ENCODE measurements at regions not wholly inside any gene's neighbourhood (a gene's known extent, or its start where the extent isn't known, plus 50 kb on each side); places are given as distances from the start of the nearest gene placed in this dataset.

DNA sequence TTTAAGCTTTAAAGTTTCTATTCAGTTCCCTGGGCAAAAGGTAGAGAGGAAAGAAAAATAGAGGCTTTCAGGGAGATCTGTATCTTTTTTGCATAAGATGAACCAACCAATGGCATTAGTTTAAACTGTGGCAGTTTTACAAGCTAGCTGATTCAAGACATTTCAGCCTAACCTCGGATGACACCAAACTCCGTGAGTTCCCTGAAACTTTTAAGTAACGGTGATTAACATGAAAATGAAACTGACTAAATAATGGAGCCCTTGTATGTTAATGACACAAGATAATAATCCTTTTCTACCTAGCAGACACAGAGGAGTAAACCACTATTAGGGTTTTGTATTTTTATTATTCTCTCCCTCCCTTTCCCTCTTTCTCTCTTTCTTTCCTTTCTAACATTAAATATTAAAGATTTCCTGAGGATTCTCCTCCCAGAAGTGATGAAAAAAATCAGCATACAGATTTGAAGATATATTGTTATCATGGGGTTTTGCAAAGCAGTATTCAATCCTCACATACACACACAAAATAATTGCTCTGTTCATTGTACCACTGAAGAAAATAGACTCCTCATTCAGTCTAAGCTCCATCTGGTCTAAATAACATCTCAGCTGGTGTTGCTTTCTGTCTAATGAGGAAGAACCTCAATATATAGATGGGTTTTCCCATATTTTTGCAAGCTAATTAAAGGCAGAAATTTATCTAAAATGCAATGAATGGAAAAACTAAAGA, 483.8 kb downstream of the NOVA1 start:
- POLR2A ChIA-PET: no interaction called here
- no peak overlapping the region for H3K4me3 Mint-ChIP-seq
- CTCF ChIA-PET: no interaction called here

DNA sequence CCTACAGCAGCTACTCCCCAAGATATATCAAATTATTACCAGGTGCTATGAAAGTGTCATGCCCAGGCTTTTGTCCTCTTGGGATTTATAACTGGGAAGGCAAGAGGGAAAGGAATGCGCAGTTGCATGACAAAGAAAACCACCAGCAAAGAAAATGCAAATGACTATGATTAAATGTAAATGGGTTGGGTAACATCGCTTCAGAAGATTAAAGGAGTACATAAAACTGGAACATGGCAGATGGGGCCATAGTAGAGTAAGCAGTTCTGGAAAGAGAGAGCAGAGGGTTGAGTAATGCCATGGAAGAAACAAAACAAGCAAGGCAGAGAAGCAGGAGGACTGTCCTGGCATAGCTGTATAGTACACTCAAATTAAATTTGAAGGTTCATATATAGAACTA, 493.1 kb downstream of the NOVA1 start:
- H3K36me3 Mint-ChIP-seq (ENCODE audit: low read depth): no peaks in the 10 kb centered on the region
- CTCF ChIA-PET: no interaction called here
- H3K4me3 Mint-ChIP-seq: no peak overlapping the region
- no peaks in the 10 kb centered on the region for H3K4me1 Mint-ChIP-seq
- POLR2A ChIA-PET: no interaction called here
- H3K27ac Mint-ChIP-seq: no peak overlapping the region
- H3K9me3 Mint-ChIP-seq: peaks cover 23% of the 10 kb centered on the region
- DNase-seq: no peak
- H3K27me3 Mint-ChIP-seq: no peaks in the 10 kb centered on the region

More for the DNA sequence above, 483.8 kb downstream of the NOVA1 start:
- Mint-ChIP-seq H3K9me3 (peaks cover 3% of the 10 kb centered on the region), H3K27ac (no peak overlapping the region), H3K36me3 (ENCODE audit: low read depth) (no peaks in the 10 kb centered on the region), H3K4me1 (no peaks in the 10 kb centered on the region), H3K27me3 (no peaks in the 10 kb centered on the region)
- no peak for DNase-seq

DNA sequence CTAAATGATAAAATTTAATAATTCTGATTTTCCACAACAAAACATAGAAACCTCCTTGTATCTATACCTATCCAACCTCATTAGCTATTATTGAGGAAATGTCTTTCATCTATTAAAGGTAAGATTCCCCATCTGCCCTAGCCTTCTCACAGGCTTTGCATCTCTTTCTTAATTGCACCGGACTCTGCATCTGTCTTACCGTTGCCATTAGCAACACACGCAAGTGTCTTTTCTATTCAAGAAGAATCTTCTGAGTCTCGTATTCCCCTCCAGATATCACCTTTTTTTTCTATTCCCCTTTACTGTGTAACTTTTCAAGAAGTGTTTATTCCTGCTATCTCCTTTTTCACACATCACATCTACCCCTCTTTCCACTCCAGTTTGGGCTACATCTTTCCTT, 500.0 kb downstream of the NOVA1 start:
- POLR2A ChIA-PET: no interaction called here
- H3K4me3 Mint-ChIP-seq: no peak overlapping the region
- no peaks in the 10 kb centered on the region for H3K4me1 Mint-ChIP-seq
- H3K27ac Mint-ChIP-seq: no peak overlapping the region
- H3K36me3 Mint-ChIP-seq (ENCODE audit: low read depth): no peaks in the 10 kb centered on the region
- no peaks in the 10 kb centered on the region for H3K27me3 Mint-ChIP-seq
- CTCF ChIA-PET: no interaction called here
- no peak for DNase-seq
- H3K9me3 Mint-ChIP-seq: peaks cover 26% of the 10 kb centered on the region

DNA sequence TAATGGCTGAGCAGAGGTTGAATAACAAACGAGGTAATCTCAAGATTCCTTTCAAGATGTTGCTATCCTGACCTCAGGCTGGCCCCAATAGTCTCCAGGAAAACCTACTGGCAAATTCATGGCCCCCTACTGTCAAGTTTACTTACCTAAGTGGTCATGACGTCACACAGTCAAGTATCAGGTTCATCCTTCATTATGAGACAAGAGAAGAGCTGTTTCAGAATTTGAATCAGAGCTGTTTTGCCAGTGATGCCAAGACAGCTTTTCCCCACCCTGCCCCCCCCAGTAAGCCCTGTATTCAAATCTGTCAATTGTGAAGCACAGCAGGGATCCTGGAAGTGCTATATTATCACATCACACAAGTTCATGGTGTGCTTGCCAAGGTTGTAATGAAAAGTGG, 509.6 kb downstream of the NOVA1 start:
- Mint-ChIP-seq H3K4me1 (no peaks in the 10 kb centered on the region), H3K27ac (no peak overlapping the region), H3K4me3 (no peak overlapping the region), H3K9me3 (peaks cover 18% of the 10 kb centered on the region), H3K27me3 (no peaks in the 10 kb centered on the region), H3K36me3 (ENCODE audit: low read depth) (no peaks in the 10 kb centered on the region)
- DNase-seq: no peak
- ChIA-PET CTCF (no interaction called here), POLR2A (no interaction called here)

DNA sequence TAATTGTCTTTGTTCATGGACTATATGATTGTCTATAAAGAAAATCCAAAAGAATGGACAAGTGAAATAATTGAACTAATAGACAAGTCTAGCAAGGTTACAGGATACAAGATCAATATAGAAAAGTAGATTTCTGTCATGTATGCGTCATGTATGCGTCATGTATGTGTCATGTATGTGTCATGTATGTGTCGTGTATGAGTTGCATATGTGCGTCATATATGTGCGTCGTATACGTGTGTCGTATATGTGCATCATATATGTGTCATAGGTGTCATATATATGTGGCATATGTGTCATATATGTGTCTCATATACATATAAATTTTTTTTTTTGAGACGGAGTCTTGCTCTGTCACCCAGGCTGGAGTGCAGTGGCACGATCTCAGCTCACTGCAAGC, 516.8 kb downstream of the NOVA1 start:
- H3K9me3 Mint-ChIP-seq: peaks cover 18% of the 10 kb centered on the region
- H3K4me3 Mint-ChIP-seq: no peak overlapping the region
- POLR2A ChIA-PET: no interaction called here
- no peaks in the 10 kb centered on the region for H3K27me3 Mint-ChIP-seq
- no peak for DNase-seq
- H3K27ac Mint-ChIP-seq: no peak overlapping the region
- H3K4me1 Mint-ChIP-seq: no peaks in the 10 kb centered on the region
- CTCF ChIA-PET: no interaction called here
- no peaks in the 10 kb centered on the region for H3K36me3 Mint-ChIP-seq (ENCODE audit: low read depth)

DNA sequence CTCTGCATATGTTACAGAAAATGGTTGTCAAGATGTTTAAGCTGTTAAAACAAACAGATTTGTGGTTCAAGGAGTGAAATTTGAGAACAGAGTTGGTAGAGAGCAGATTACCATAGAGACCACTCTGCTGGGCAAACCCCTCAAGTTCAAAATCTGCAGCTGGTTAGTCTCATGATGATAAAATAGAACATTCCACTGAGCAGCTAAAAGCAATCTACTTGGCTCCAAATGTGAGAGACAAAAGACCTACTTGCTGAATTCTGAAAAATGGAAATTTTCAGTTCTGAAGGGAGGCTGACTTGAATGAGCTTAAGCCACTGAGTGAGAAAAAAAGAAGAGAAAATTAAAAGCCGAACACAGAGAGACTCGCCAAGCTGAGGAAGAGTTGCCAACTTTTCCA, 519.3 kb downstream of the NOVA1 start:
- Mint-ChIP-seq H3K36me3 (ENCODE audit: low read depth) (no peaks in the 10 kb centered on the region), H3K9me3 (peaks cover 19% of the 10 kb centered on the region), H3K27ac (no peak overlapping the region), H3K4me3 (no peak overlapping the region), H3K4me1 (no peaks in the 10 kb centered on the region), H3K27me3 (no peaks in the 10 kb centered on the region)
- DNase-seq: no peak
- ChIA-PET POLR2A (no interaction called here), CTCF (no interaction called here)

DNA sequence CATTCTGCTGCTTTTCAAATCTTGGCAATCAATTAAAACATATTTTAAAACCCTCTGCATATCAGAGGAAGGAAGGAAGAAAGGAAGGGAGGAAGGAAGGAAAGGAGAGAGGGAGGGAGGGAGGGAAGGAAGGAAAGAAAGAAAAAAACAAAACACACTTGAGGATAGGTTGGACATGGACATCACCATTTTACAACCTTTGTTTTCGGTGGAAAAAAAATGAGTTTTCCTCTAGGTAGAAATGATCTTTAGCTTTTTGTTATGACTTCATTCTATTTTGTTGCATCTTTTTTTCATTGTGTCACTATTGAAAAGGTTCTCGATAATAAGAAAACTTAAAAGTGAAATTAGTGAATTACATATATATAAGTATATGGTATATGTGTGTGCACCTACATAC, 522.9 kb downstream of the NOVA1 start:
- DNase-seq: no peak
- H3K36me3 Mint-ChIP-seq (ENCODE audit: low read depth): no peaks in the 10 kb centered on the region
- ChIA-PET CTCF (no interaction called here), POLR2A (no interaction called here)
- H3K4me1 Mint-ChIP-seq: no peaks in the 10 kb centered on the region
- no peak overlapping the region for H3K4me3 Mint-ChIP-seq
- H3K27ac Mint-ChIP-seq: no peak overlapping the region
- no peaks in the 10 kb centered on the region for H3K27me3 Mint-ChIP-seq
- H3K9me3 Mint-ChIP-seq: peaks cover 13% of the 10 kb centered on the region

DNA sequence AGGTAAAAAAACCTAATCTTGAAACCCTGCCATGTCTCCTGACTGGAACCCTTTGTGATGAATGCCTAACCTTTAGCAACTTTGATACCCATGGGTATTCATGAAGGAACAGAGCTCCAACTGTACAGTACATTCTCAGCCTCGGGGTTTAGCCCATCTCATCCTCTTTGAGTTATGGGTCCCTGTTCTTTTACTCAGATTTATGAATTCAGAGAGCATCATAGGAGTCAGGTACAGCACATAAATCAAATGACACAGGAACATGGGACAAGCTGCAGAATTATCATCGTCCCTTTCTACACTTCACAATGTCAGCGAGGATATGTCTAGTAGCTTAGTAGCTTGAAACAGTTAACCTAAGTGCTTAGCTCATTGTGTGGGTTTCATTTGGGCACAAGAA, 527.4 kb downstream of the NOVA1 start:
- CTCF ChIA-PET: no interaction called here
- no peaks in the 10 kb centered on the region for H3K4me1 Mint-ChIP-seq
- no peaks in the 10 kb centered on the region for H3K36me3 Mint-ChIP-seq (ENCODE audit: low read depth)
- H3K9me3 Mint-ChIP-seq: peaks cover 20% of the 10 kb centered on the region
- no peaks in the 10 kb centered on the region for H3K27me3 Mint-ChIP-seq
- POLR2A ChIA-PET: no interaction called here
- no peak overlapping the region for H3K27ac Mint-ChIP-seq
- no peak for DNase-seq
- H3K4me3 Mint-ChIP-seq: no peak overlapping the region

DNA sequence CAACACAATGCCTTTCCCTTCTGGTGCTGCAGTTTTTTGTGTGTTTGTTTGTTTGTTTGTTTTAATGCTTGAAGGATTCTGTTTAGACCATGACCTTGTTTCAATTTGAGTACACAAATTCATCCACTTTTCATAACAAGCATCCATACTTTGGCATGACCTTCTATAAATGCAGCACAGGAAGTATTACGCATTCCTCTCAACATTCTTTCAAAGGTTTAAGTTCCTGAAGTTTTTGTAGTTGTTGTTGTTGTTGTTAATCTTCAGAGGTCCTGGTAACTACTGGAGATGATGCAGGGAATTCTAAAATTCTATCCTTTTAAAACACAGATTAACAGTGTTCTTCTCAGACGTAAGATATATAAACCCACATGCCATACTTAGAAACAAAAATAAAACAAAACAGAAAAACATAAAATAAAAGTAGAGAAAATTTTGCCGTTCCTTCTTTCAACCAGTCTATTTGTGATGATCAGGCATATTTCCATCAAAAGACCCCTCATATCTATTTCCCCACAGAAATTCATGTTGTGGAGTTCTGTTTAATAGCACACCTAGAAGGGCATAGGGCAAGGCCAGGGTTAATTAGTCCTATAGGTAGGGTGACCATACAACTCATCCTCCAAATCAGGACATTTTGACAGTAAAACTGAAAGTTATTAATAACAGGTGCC, 529.9 kb downstream of the NOVA1 start:
- POLR2A ChIA-PET: no interaction called here
- Mint-ChIP-seq H3K4me1 (no peaks in the 10 kb centered on the region), H3K36me3 (ENCODE audit: low read depth) (no peaks in the 10 kb centered on the region), H3K4me3 (no peak overlapping the region), H3K9me3 (peaks cover 14% of the 10 kb centered on the region), H3K27ac (no peak overlapping the region), H3K27me3 (no peaks in the 10 kb centered on the region)
- DNase-seq: no peak
- CTCF ChIA-PET: no interaction called here

DNA sequence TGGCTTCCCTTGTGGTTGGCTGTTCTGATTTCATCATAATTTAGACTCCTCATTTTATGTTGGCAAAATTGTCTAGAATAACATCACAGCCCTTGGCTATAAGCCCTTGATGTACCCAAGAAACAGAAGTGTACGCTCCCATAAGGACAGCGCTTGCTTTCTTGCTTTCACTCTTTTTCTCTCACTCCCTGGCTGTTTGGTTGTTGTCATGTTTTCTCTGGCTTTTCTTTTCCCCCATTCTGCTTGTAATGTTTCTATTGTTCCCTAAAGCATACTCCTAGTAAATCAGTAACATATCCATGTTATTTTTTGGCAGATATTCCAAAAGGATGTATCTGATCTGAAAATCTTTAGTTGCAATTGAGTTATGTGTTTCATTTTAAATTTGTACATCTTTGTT, 530.5 kb downstream of the NOVA1 start:
- Mint-ChIP-seq H3K27me3 (no peaks in the 10 kb centered on the region), H3K4me1 (no peaks in the 10 kb centered on the region), H3K9me3 (peaks cover 13% of the 10 kb centered on the region), H3K27ac (no peak overlapping the region), H3K4me3 (no peak overlapping the region), H3K36me3 (ENCODE audit: low read depth) (no peaks in the 10 kb centered on the region)
- ChIA-PET CTCF (no interaction called here), POLR2A (no interaction called here)
- no peak for DNase-seq

DNA sequence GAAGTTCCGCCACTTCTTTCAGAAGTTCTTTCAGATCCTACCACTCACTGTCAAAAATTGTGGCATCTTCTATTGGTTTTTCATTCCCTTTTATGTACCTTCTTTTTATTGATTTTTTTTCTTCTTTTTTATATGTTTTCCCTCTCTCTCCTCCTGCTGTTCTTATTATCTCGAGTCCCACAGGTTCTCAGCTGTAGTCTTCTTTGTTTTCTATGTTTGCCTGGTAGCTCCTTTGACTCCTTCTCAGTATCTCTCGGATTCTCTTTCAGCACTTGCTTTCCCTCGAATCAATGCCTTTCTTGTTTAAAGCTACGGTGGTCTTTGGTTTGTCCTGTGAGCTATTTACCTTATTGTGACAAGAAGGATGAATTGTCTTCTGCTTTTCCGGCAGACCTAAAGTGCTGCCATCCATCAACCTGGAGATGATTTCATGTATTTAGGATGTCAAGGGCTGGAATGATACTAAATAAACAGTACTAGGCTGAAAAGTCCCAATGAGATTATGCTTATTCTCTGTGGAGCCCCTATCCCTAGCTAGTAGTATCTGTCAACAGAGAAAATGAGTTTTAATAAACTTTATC, 541.7 kb downstream of the NOVA1 start:
- POLR2A ChIA-PET: no interaction called here
- H3K27ac Mint-ChIP-seq: no peak overlapping the region
- no peak for DNase-seq
- H3K27me3 Mint-ChIP-seq: no peaks in the 10 kb centered on the region
- no peaks in the 10 kb centered on the region for H3K4me1 Mint-ChIP-seq
- peaks cover 27% of the 10 kb centered on the region for H3K9me3 Mint-ChIP-seq
- CTCF ChIA-PET: no interaction called here
- H3K4me3 Mint-ChIP-seq: no peak overlapping the region
- no peaks in the 10 kb centered on the region for H3K36me3 Mint-ChIP-seq (ENCODE audit: low read depth)

DNA sequence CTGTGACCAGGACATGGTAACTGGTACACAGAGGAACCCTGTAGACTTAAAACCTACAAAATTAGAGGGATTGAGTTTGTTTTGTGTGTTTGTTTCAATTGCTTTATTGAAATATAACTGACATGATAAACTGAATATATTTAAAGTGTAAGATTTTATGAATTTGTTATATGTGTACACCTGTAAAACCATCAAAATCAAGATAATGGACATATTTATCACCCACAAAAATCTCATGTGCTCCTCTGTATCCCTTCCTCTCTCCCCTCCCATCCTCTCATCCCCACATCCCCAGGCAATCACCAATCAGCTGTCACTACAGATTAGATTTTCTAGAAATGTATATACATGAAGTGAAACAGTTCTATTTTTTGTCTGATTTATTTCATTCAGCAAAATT, 565.5 kb downstream of the NOVA1 start:
- POLR2A ChIA-PET: no interaction called here
- DNase-seq: no peak
- H3K36me3 Mint-ChIP-seq (ENCODE audit: low read depth): no peaks in the 10 kb centered on the region

DNA sequence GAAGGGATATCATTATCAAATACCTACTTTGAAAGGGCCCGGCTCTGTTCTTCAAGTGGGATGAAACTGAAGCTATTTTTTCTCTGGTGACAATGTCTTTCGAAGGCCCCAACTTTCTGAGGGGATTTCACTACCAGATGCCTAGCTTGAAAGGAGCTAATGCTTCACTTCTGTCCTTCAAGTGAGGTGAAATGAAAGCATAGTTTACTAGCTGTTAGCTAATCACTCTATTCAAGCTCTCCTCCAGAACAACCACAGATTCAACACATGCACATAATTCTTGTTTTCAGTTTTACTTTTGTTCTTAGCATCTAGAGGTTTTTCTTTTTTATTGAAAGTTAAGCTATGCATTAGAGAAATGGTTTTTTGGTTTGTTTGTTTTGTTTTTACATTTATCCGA, 571.4 kb downstream of the NOVA1 start:
- no peak overlapping the region for H3K27ac Mint-ChIP-seq
- no peaks in the 10 kb centered on the region for H3K36me3 Mint-ChIP-seq (ENCODE audit: low read depth)
- DNase-seq: no peak
- H3K27me3 Mint-ChIP-seq: no peaks in the 10 kb centered on the region
- H3K4me3 Mint-ChIP-seq: no peak overlapping the region
- H3K4me1 Mint-ChIP-seq: no peaks in the 10 kb centered on the region
- CTCF ChIA-PET: no interaction called here
- POLR2A ChIA-PET: no interaction called here
- H3K9me3 Mint-ChIP-seq: peaks cover 5% of the 10 kb centered on the region

More for the DNA sequence above, 565.5 kb downstream of the NOVA1 start:
- Mint-ChIP-seq H3K27me3 (no peaks in the 10 kb centered on the region), H3K9me3 (peaks cover 9% of the 10 kb centered on the region), H3K4me3 (no peak overlapping the region), H3K4me1 (no peaks in the 10 kb centered on the region), H3K27ac (no peak overlapping the region)
- CTCF ChIA-PET: no interaction called here

DNA sequence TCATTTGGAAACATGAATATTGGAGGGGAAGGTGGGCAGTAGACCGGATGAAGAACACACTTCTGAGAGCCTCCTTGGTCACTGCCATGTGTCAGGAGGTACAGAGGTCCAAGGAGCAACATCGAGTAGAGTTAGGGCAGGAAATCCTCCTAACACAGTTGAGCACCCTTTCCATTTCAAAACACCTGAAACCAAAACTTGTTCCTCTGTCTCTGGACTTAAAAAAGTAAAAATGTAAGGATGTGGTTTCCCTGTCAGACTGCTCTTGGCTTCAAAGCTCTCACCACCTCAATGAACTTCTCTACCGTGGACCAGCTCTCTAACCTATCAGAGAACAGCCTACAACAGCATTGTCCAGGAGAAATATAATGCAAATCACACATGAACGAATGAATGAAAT, 573.9 kb downstream of the NOVA1 start:
- ChIA-PET CTCF (no interaction called here), POLR2A (no interaction called here)
- peaks cover 7% of the 10 kb centered on the region for H3K9me3 Mint-ChIP-seq
- no peak overlapping the region for H3K27ac Mint-ChIP-seq
- H3K4me3 Mint-ChIP-seq: no peak overlapping the region
- no peaks in the 10 kb centered on the region for H3K4me1 Mint-ChIP-seq
- H3K27me3 Mint-ChIP-seq: no peaks in the 10 kb centered on the region
- no peaks in the 10 kb centered on the region for H3K36me3 Mint-ChIP-seq (ENCODE audit: low read depth)
- no peak for DNase-seq

Data from activated CD4-positive, alpha-beta memory T cell treated with anti-CD3 and anti-CD28 coated beads, Interleukin-2, amount 10 ng/mL, durations not matched to agents 7 days and 5 days (primary cell).